ENCODE measurements at regions not wholly inside any gene's neighbourhood (a gene's known extent, or its start where the extent isn't known, plus 50 kb on each side); places are given as distances from the start of the nearest gene placed in this dataset.

DNA sequence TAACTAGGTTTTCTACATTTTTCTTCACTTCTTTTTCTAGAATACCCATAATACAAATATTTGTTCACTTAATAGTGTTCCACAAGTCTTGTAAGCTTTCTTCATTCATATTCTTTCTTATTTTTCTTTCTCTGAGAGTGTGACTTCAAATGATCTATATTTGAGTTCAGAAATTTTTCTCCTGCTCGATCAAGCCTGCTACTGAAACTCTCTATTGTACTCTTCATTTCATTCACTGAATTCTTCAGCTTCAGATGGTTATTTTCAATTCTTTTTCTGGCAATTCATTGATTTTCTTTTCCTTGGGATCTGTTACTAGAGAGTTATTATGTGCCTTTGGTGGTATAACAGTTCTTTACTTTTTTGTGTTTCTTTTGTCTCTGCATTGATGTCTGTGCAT, 82.5 kb upstream of the CAMK1G start:
- no peak for DNase-seq (ENCODE audit: insufficient read length, low spot score)
- TF ChIP-seq POU2F2 (IDR thresholded peaks at IDR 0.05; ENCODE audit: low read depth, low read length) = no peak
- no peak for TF ChIP-seq PAX5 (IDR thresholded peaks at IDR 0.05; ENCODE audit: insufficient read depth, low read length, severe bottlenecking)
- TF ChIP-seq TAF1 (IDR thresholded peaks at IDR 0.05; ENCODE audit: low read depth, low read length) = no peak
- TF ChIP-seq POLR2A (IDR thresholded peaks at IDR 0.05; ENCODE audit: low read depth, low read length) = no peak
- no peak for TF ChIP-seq POLR2AphosphoS5 (IDR thresholded peaks at IDR 0.05; ENCODE audit: low read depth, low read length)
- TF ChIP-seq SPI1 (IDR thresholded peaks at IDR 0.05; ENCODE audit: low read depth, low read length) = no peak
- FAIRE-seq = no peak

DNA sequence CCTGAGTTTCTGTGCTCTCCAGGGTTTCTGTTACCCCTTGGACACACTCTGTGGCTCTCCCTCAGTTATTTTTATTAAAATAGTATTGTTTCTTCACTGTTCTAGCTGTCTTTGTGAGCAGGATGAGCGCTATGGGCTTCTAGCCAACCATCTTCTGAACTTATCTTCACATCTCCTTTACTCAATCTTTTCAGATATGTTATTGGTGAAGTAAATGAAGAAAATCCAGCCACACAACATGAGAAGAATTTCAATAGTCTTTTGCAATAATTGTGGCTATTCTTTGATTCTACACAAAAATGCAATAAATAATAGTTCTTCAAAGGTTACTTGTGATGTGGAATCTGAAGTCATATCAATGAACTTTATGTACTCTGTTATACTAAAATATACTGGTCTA, 80.3 kb upstream of the CAMK1G start:
- no peak for TF ChIP-seq SPI1 (IDR thresholded peaks at IDR 0.05; ENCODE audit: low read depth, low read length)
- TF ChIP-seq POLR2AphosphoS5 (IDR thresholded peaks at IDR 0.05; ENCODE audit: low read depth, low read length) = no peak
- TF ChIP-seq TAF1 (IDR thresholded peaks at IDR 0.05; ENCODE audit: low read depth, low read length) = no peak
- no peak for TF ChIP-seq POLR2A (IDR thresholded peaks at IDR 0.05; ENCODE audit: low read depth, low read length)
- TF ChIP-seq PAX5 (IDR thresholded peaks at IDR 0.05; ENCODE audit: insufficient read depth, low read length, severe bottlenecking) = no peak
- TF ChIP-seq POU2F2 (IDR thresholded peaks at IDR 0.05; ENCODE audit: low read depth, low read length) = no peak
- no peak for FAIRE-seq
- DNase-seq (ENCODE audit: insufficient read length, low spot score) = no peak

GRCh38 chr1:209504571-209504970, 78.9 kb upstream of the CAMK1G start:
- no peak for FAIRE-seq
- no peak for DNase-seq (ENCODE audit: insufficient read length, low spot score)
- no peak for TF ChIP-seq SPI1 (IDR thresholded peaks at IDR 0.05; ENCODE audit: low read depth, low read length)
- TF ChIP-seq POLR2AphosphoS5 (IDR thresholded peaks at IDR 0.05; ENCODE audit: low read depth, low read length) = no peak
- no peak for TF ChIP-seq PAX5 (IDR thresholded peaks at IDR 0.05; ENCODE audit: insufficient read depth, low read length, severe bottlenecking)
- TF ChIP-seq TAF1 (IDR thresholded peaks at IDR 0.05; ENCODE audit: low read depth, low read length) = no peak
- TF ChIP-seq POLR2A (IDR thresholded peaks at IDR 0.05; ENCODE audit: low read depth, low read length) = no peak
- no peak for TF ChIP-seq POU2F2 (IDR thresholded peaks at IDR 0.05; ENCODE audit: low read depth, low read length)

DNA sequence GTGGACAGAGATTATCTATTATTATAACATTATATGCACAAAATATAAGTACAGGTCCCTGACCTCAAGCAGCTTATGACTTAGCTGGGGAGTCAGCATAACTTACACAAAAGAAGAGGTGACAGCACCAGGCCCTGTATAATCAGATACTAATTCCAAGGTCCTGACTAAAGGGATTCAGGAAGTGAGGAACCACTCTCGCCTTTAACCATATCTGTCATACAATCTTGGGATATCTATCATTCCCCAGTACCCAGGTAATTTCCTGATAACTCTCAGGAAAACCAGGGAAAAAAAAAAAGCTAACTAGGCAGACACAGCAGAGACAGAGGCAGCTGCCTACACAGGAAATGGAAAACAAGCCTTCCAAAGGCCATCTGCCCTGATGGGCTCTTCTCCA, 78.5 kb upstream of the CAMK1G start:
- TF ChIP-seq TAF1 (IDR thresholded peaks at IDR 0.05; ENCODE audit: low read depth, low read length) (no peak), PAX5 (IDR thresholded peaks at IDR 0.05; ENCODE audit: insufficient read depth, low read length, severe bottlenecking) (no peak), SPI1 (IDR thresholded peaks at IDR 0.05; ENCODE audit: low read depth, low read length) (no peak), POLR2A (IDR thresholded peaks at IDR 0.05; ENCODE audit: low read depth, low read length) (no peak), POU2F2 (IDR thresholded peaks at IDR 0.05; ENCODE audit: low read depth, low read length) (no peak), POLR2AphosphoS5 (IDR thresholded peaks at IDR 0.05; ENCODE audit: low read depth, low read length) (no peak)
- DNase-seq (ENCODE audit: insufficient read length, low spot score) (no peak), FAIRE-seq (no peak)

DNA sequence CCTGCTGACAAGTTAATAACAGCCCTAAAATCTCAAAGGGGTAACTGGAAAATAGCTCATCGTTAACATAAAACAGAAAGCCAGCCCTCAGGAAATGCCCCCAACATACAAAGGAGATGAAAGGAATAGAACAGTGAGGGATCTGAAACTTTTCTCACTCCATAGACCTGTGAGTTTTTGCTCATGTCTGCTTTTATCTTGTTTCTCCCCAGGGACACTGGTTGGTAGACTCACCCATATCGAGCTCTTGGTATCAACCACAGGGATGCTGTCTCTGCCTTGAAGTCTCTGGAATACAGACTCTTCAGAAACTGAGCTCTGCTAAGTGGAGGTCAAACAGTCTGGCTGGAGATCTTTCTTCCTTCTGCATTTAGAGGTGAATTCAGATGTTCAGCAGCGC, 77.4 kb upstream of the CAMK1G start:
- TF ChIP-seq SPI1 (IDR thresholded peaks at IDR 0.05; ENCODE audit: low read depth, low read length) (no peak), POU2F2 (IDR thresholded peaks at IDR 0.05; ENCODE audit: low read depth, low read length) (no peak), POLR2AphosphoS5 (IDR thresholded peaks at IDR 0.05; ENCODE audit: low read depth, low read length) (no peak), PAX5 (IDR thresholded peaks at IDR 0.05; ENCODE audit: insufficient read depth, low read length, severe bottlenecking) (no peak), TAF1 (IDR thresholded peaks at IDR 0.05; ENCODE audit: low read depth, low read length) (no peak), POLR2A (IDR thresholded peaks at IDR 0.05; ENCODE audit: low read depth, low read length) (no peak)
- DNase-seq (ENCODE audit: insufficient read length, low spot score) = no peak
- FAIRE-seq = no peak

GRCh38 chr1:209509039-209509438, 74.5 kb upstream of the CAMK1G start:
- TF ChIP-seq POLR2AphosphoS5 (IDR thresholded peaks at IDR 0.05; ENCODE audit: low read depth, low read length) (no peak), TAF1 (IDR thresholded peaks at IDR 0.05; ENCODE audit: low read depth, low read length) (no peak), POU2F2 (IDR thresholded peaks at IDR 0.05; ENCODE audit: low read depth, low read length) (no peak), PAX5 (IDR thresholded peaks at IDR 0.05; ENCODE audit: insufficient read depth, low read length, severe bottlenecking) (no peak), POLR2A (IDR thresholded peaks at IDR 0.05; ENCODE audit: low read depth, low read length) (no peak), SPI1 (IDR thresholded peaks at IDR 0.05; ENCODE audit: low read depth, low read length) (no peak)
- DNase-seq (ENCODE audit: insufficient read length, low spot score) = no peak
- no peak for FAIRE-seq

GRCh38 chr1:209510063-209510462, 73.5 kb upstream of the CAMK1G start:
- TF ChIP-seq POU2F2 (IDR thresholded peaks at IDR 0.05; ENCODE audit: low read depth, low read length) = no peak
- TF ChIP-seq POLR2A (IDR thresholded peaks at IDR 0.05; ENCODE audit: low read depth, low read length) = no peak
- TF ChIP-seq POLR2AphosphoS5 (IDR thresholded peaks at IDR 0.05; ENCODE audit: low read depth, low read length) = no peak
- no peak for TF ChIP-seq SPI1 (IDR thresholded peaks at IDR 0.05; ENCODE audit: low read depth, low read length)
- TF ChIP-seq PAX5 (IDR thresholded peaks at IDR 0.05; ENCODE audit: insufficient read depth, low read length, severe bottlenecking) = no peak
- TF ChIP-seq TAF1 (IDR thresholded peaks at IDR 0.05; ENCODE audit: low read depth, low read length) = no peak
- DNase-seq (ENCODE audit: insufficient read length, low spot score) = no peak
- no peak for FAIRE-seq

- FAIRE-seq = no peak
- no peak for TF ChIP-seq POLR2A (IDR thresholded peaks at IDR 0.05; ENCODE audit: low read depth, low read length)
- no peak for TF ChIP-seq PAX5 (IDR thresholded peaks at IDR 0.05; ENCODE audit: insufficient read depth, low read length, severe bottlenecking)
- no peak for TF ChIP-seq TAF1 (IDR thresholded peaks at IDR 0.05; ENCODE audit: low read depth, low read length)
- TF ChIP-seq POLR2AphosphoS5 (IDR thresholded peaks at IDR 0.05; ENCODE audit: low read depth, low read length) = no peak
- TF ChIP-seq SPI1 (IDR thresholded peaks at IDR 0.05; ENCODE audit: low read depth, low read length) = no peak
- TF ChIP-seq POU2F2 (IDR thresholded peaks at IDR 0.05; ENCODE audit: low read depth, low read length) = no peak
- DNase-seq (ENCODE audit: insufficient read length, low spot score) = no peak
Observed at GRCh38 chr1:209511169-209511568, 72.3 kb upstream of the CAMK1G start.

- DNase-seq (ENCODE audit: insufficient read length, low spot score) = no peak
- no peak for TF ChIP-seq SPI1 (IDR thresholded peaks at IDR 0.05; ENCODE audit: low read depth, low read length)
- no peak for TF ChIP-seq TAF1 (IDR thresholded peaks at IDR 0.05; ENCODE audit: low read depth, low read length)
- no peak for TF ChIP-seq POLR2AphosphoS5 (IDR thresholded peaks at IDR 0.05; ENCODE audit: low read depth, low read length)
Observed at GRCh38 chr1:209512821-209513220, 70.7 kb upstream of the CAMK1G start.

GRCh38 chr1:209513226-209513625, 70.3 kb upstream of the CAMK1G start:
- FAIRE-seq = peak; percentile 87
- no peak for TF ChIP-seq TAF1 (IDR thresholded peaks at IDR 0.05; ENCODE audit: low read depth, low read length)
- no peak for TF ChIP-seq POLR2A (IDR thresholded peaks at IDR 0.05; ENCODE audit: low read depth, low read length)
- TF ChIP-seq POU2F2 (IDR thresholded peaks at IDR 0.05; ENCODE audit: low read depth, low read length) = no peak
- TF ChIP-seq PAX5 (IDR thresholded peaks at IDR 0.05; ENCODE audit: insufficient read depth, low read length, severe bottlenecking) = no peak
- no peak for TF ChIP-seq POLR2AphosphoS5 (IDR thresholded peaks at IDR 0.05; ENCODE audit: low read depth, low read length)
- no peak for TF ChIP-seq SPI1 (IDR thresholded peaks at IDR 0.05; ENCODE audit: low read depth, low read length)
- peak; percentile 12 for DNase-seq (ENCODE audit: insufficient read length, low spot score)

More at GRCh38 chr1:209512821-209513220, 70.7 kb upstream of the CAMK1G start:
- no peak for FAIRE-seq

All from GM12891 (cell line).